ENCODE measurements at regions not wholly inside any gene's neighbourhood (a gene's known extent, or its start where the extent isn't known, plus 50 kb on each side); places are given as distances from the start of the nearest gene placed in this dataset.

- TF ChIP-seq, protein P1, sequence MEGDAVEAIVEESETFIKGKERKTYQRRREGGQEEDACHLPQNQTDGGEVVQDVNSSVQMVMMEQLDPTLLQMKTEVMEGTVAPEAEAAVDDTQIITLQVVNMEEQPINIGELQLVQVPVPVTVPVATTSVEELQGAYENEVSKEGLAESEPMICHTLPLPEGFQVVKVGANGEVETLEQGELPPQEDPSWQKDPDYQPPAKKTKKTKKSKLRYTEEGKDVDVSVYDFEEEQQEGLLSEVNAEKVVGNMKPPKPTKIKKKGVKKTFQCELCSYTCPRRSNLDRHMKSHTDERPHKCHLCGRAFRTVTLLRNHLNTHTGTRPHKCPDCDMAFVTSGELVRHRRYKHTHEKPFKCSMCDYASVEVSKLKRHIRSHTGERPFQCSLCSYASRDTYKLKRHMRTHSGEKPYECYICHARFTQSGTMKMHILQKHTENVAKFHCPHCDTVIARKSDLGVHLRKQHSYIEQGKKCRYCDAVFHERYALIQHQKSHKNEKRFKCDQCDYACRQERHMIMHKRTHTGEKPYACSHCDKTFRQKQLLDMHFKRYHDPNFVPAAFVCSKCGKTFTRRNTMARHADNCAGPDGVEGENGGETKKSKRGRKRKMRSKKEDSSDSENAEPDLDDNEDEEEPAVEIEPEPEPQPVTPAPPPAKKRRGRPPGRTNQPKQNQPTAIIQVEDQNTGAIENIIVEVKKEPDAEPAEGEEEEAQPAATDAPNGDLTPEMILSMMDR (conservative IDR thresholded peaks at IDR 0.05): no peak
- TF ChIP-seq ZFX (IDR thresholded peaks at IDR 0.05): no peak
These were observed 60.5 kb downstream of the EDN1 start for GRCh38 chr6:12350644-12351170.

All from C4-2B (cell line).